ENCODE measurements at regions not wholly inside any gene's neighbourhood (a gene's known extent, or its start where the extent isn't known, plus 50 kb on each side); places are given as distances from the start of the nearest gene placed in this dataset.

DNA sequence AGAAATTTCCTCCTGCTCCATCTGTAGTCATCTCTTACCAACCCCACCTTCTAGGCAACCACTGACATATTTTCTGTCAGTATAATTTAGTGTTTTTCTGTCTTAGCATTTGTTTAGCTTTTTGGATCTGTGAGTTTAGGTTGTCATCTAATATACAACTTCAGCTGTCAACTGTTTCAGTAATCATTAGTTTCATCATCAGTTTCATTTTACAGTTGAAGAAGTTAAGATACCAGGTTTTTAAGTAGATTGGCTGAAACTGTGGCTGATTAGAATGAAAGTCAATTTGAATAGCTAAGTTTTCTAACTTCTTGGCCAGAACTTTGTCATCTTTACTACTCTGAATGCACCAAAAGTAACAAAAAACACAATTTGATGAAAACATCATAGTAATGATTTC, 1957.3 kb downstream of the NCAM2 start:
- Mint-ChIP-seq H3K27ac (no peak overlapping the region), H3K4me3 (no peak overlapping the region), H3K4me1 (no peaks in the 10 kb centered on the region), H3K36me3 (no peaks in the 10 kb centered on the region), H3K9me3 (no peaks in the 10 kb centered on the region; the same call in 1 of the 2 replicates), H3K27me3 (ENCODE audit: low read depth) (no peaks in the 10 kb centered on the region)
- DNase-seq (ENCODE audit: low spot score) (no peak), ATAC-seq (no peak)
- POLR2A ChIA-PET, result no interaction called here
- TF ChIP-seq, protein P1, sequence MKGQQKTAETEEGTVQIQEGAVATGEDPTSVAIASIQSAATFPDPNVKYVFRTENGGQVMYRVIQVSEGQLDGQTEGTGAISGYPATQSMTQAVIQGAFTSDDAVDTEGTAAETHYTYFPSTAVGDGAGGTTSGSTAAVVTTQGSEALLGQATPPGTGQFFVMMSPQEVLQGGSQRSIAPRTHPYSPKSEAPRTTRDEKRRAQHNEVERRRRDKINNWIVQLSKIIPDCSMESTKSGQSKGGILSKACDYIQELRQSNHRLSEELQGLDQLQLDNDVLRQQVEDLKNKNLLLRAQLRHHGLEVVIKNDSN (CRISPR knock-in tag; IDR thresholded peaks at IDR 0.05), result no peak
- TF ChIP-seq JUN (CRISPR knock-in tag; IDR thresholded peaks at IDR 0.05), result no peak
- TF ChIP-seq, protein P2, sequence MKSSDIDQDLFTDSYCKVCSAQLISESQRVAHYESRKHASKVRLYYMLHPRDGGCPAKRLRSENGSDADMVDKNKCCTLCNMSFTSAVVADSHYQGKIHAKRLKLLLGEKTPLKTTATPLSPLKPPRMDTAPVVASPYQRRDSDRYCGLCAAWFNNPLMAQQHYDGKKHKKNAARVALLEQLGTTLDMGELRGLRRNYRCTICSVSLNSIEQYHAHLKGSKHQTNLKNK (CRISPR knock-in tag; IDR thresholded peaks at IDR 0.05), result no peak
- CTCF ChIA-PET, result no interaction called here

DNA sequence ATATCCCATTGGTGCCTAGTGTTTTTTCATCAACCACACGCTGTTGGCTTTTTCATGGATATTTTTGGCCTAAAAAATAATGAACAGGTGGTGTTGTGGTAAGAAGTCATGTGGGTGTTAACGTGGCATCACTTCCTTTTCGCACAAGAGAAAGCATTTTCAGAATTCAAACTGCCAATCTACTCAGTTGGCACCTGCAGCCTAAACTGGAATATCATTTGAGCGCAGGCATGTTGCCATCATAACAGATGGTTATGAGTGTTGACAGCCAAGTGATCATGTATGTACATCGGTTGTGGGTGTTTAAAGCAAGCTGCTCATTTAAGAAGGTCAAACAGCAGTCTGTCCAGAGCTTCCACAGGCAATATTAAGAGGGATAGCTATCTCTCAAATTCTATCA, 1963.0 kb downstream of the NCAM2 start:
- H3K36me3 Mint-ChIP-seq, result no peaks in the 10 kb centered on the region
- H3K4me1 Mint-ChIP-seq, result peaks cover 8% of the 10 kb centered on the region
- POLR2A ChIA-PET, result no interaction called here
- H3K4me3 Mint-ChIP-seq, result no peak overlapping the region
- H3K27ac Mint-ChIP-seq, result no peak overlapping the region
- no peaks in the 10 kb centered on the region for H3K9me3 Mint-ChIP-seq
- CTCF ChIA-PET, result no interaction called here
- DNase-seq (ENCODE audit: low spot score) (no peak), ATAC-seq (no peak)
- TF ChIP-seq, protein P3, sequence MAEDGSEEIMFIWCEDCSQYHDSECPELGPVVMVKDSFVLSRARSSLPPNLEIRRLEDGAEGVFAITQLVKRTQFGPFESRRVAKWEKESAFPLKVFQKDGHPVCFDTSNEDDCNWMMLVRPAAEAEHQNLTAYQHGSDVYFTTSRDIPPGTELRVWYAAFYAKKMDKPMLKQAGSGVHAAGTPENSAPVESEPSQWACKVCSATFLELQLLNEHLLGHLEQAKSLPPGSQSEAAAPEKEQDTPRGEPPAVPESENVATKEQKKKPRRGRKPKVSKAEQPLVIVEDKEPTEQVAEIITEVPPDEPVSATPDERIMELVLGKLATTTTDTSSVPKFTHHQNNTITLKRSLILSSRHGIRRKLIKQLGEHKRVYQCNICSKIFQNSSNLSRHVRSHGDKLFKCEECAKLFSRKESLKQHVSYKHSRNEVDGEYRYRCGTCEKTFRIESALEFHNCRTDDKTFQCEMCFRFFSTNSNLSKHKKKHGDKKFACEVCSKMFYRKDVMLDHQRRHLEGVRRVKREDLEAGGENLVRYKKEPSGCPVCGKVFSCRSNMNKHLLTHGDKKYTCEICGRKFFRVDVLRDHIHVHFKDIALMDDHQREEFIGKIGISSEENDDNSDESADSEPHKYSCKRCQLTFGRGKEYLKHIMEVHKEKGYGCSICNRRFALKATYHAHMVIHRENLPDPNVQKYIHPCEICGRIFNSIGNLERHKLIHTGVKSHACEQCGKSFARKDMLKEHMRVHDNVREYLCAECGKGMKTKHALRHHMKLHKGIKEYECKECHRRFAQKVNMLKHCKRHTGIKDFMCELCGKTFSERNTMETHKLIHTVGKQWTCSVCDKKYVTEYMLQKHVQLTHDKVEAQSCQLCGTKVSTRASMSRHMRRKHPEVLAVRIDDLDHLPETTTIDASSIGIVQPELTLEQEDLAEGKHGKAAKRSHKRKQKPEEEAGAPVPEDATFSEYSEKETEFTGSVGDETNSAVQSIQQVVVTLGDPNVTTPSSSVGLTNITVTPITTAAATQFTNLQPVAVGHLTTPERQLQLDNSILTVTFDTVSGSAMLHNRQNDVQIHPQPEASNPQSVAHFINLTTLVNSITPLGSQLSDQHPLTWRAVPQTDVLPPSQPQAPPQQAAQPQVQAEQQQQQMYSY (CRISPR knock-in tag; IDR thresholded peaks at IDR 0.05), result no peak
- TF ChIP-seq ESRRA (CRISPR knock-in tag; IDR thresholded peaks at IDR 0.05; ENCODE audit: borderline replicate concordance), result no peak
- TF ChIP-seq, protein P4, sequence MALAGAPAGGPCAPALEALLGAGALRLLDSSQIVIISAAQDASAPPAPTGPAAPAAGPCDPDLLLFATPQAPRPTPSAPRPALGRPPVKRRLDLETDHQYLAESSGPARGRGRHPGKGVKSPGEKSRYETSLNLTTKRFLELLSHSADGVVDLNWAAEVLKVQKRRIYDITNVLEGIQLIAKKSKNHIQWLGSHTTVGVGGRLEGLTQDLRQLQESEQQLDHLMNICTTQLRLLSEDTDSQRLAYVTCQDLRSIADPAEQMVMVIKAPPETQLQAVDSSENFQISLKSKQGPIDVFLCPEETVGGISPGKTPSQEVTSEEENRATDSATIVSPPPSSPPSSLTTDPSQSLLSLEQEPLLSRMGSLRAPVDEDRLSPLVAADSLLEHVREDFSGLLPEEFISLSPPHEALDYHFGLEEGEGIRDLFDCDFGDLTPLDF (CRISPR knock-in tag; IDR thresholded peaks at IDR 0.05), result no peak
- TF ChIP-seq, protein P5, sequence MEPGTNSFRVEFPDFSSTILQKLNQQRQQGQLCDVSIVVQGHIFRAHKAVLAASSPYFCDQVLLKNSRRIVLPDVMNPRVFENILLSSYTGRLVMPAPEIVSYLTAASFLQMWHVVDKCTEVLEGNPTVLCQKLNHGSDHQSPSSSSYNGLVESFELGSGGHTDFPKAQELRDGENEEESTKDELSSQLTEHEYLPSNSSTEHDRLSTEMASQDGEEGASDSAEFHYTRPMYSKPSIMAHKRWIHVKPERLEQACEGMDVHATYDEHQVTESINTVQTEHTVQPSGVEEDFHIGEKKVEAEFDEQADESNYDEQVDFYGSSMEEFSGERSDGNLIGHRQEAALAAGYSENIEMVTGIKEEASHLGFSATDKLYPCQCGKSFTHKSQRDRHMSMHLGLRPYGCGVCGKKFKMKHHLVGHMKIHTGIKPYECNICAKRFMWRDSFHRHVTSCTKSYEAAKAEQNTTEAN (CRISPR knock-in tag; IDR thresholded peaks at IDR 0.05), result no peak
- TF ChIP-seq RORB (CRISPR knock-in tag; IDR thresholded peaks at IDR 0.05), result no peak
- TF ChIP-seq NR2C2 (CRISPR knock-in tag; IDR thresholded peaks at IDR 0.05), result no peak
- no peak for TF ChIP-seq ELF4 (CRISPR knock-in tag; IDR thresholded peaks at IDR 0.05; ENCODE audit: low read depth)
- TF ChIP-seq, protein P6, sequence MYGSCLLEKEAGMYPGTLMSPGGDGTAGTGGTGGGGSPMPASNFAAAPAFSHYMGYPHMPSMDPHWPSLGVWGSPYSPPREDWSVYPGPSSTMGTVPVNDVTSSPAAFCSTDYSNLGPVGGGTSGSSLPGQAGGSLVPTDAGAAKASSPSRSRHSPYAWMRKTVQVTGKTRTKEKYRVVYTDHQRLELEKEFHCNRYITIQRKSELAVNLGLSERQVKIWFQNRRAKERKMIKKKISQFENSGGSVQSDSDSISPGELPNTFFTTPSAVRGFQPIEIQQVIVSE (CRISPR knock-in tag; IDR thresholded peaks at IDR 0.05; ENCODE audit: borderline replicate concordance), result no peak
- TF ChIP-seq ZBTB21 (CRISPR knock-in tag; IDR thresholded peaks at IDR 0.05; ENCODE audit: borderline replicate concordance), result no peak
- TF ChIP-seq CBFB (CRISPR knock-in tag; IDR thresholded peaks at IDR 0.05; ENCODE audit: low read depth), result no peak
- no peak for TF ChIP-seq ETV6 (CRISPR knock-in tag; IDR thresholded peaks at IDR 0.05)
- no peak for TF ChIP-seq NR3C1 (CRISPR knock-in tag; conservative IDR thresholded peaks at IDR 0.05; ENCODE audit: low read depth)
- TF ChIP-seq, protein P7, sequence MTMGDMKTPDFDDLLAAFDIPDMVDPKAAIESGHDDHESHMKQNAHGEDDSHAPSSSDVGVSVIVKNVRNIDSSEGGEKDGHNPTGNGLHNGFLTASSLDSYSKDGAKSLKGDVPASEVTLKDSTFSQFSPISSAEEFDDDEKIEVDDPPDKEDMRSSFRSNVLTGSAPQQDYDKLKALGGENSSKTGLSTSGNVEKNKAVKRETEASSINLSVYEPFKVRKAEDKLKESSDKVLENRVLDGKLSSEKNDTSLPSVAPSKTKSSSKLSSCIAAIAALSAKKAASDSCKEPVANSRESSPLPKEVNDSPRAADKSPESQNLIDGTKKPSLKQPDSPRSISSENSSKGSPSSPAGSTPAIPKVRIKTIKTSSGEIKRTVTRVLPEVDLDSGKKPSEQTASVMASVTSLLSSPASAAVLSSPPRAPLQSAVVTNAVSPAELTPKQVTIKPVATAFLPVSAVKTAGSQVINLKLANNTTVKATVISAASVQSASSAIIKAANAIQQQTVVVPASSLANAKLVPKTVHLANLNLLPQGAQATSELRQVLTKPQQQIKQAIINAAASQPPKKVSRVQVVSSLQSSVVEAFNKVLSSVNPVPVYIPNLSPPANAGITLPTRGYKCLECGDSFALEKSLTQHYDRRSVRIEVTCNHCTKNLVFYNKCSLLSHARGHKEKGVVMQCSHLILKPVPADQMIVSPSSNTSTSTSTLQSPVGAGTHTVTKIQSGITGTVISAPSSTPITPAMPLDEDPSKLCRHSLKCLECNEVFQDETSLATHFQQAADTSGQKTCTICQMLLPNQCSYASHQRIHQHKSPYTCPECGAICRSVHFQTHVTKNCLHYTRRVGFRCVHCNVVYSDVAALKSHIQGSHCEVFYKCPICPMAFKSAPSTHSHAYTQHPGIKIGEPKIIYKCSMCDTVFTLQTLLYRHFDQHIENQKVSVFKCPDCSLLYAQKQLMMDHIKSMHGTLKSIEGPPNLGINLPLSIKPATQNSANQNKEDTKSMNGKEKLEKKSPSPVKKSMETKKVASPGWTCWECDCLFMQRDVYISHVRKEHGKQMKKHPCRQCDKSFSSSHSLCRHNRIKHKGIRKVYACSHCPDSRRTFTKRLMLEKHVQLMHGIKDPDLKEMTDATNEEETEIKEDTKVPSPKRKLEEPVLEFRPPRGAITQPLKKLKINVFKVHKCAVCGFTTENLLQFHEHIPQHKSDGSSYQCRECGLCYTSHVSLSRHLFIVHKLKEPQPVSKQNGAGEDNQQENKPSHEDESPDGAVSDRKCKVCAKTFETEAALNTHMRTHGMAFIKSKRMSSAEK (CRISPR knock-in tag; IDR thresholded peaks at IDR 0.05; ENCODE audit: borderline replicate concordance), result no peak
- H3K27me3 Mint-ChIP-seq (ENCODE audit: low read depth), result no peaks in the 10 kb centered on the region

Data from WTC11 (cell line).